H1 (cell line): ENCODE measurements at regions not wholly inside any gene's neighbourhood (a gene's known extent, or its start where the extent isn't known, plus 50 kb on each side); places are given as distances from the start of the nearest gene placed in this dataset.
A peak's percentile ranks its signal among the peaks of the same experiment; 100 is the strongest.

Experiments used
- CTCF ChIA-PET: fragments of 300-600 bp; sonication (Branson Sonifier 250); formaldehyde crosslinking; loops from one replicate; lab custom pipeline; 2021; ENCODE audit not compliant: partially characterized antibody; lab: Charles Lee
- POLR2A ChIA-PET: fragments of 300-600 bp; sonication (Branson Sonifier 250); formaldehyde crosslinking; loops from one replicate; lab custom pipeline; 2021; ENCODE audit warnings: inconsistent platforms; ENCODE audit not compliant: partially characterized antibody; lab: Charles Lee
- DNase-seq, 2 experiments: peaks; one replicate each; pipeline versions ENCODE4 v3.0.0 to v3.0.0-alpha.2; 2010 to 2022; ENCODE audit warnings: low spot score in 2 of 2, low read depth in 1 of 2, mixed read lengths in 1 of 2
- FAIRE-seq: peaks from 2 replicates; lab custom pipeline; 2011; peaks lifted over from hg19 to GRCh38; lab: Jason Lieb, UNC
- H2AFZ ChIP-seq: 2 replicates; pipeline ENCODE4 v1.8.1; 2012; ENCODE audit warnings: low read length, inconsistent platforms
- H2AK5ac ChIP-seq: 2 replicates; pipeline ENCODE4 v1.6.1; 2013; ENCODE audit warnings: low read depth, low read length
- H2BK120ac ChIP-seq: replicated peaks from 2 replicates; pipeline ENCODE3; 2013; ENCODE audit warnings: low read depth, low read length, inconsistent platforms
- H2BK12ac ChIP-seq: 2 replicates; pipeline ENCODE4 v1.6.1; 2013; ENCODE audit warnings: low read depth, low read length
- H2BK15ac ChIP-seq: 2 replicates; pipeline ENCODE4 v1.6.1; 2013; ENCODE audit warnings: low read length
- H2BK20ac ChIP-seq: 2 replicates; pipeline ENCODE4 v1.6.1; 2013; ENCODE audit warnings: low read length
- H2BK5ac ChIP-seq: 2 replicates; pipeline ENCODE4 v1.6.1; 2013; ENCODE audit warnings: low read depth, low read length
- H3K14ac ChIP-seq: 2 replicates; pipeline ENCODE4 v1.6.1; 2013; ENCODE audit warnings: inconsistent platforms; ENCODE audit not compliant: insufficient read length
- H3K18ac ChIP-seq: 2 replicates; pipeline ENCODE4 v1.6.1; 2013; ENCODE audit warnings: low read length; ENCODE audit errors: extremely low read depth
- H3K23ac ChIP-seq: 2 replicates; pipeline ENCODE4 v1.6.1; 2013; ENCODE audit warnings: inconsistent platforms; ENCODE audit not compliant: insufficient read length
- H3K23me2 ChIP-seq: 2 replicates; pipeline ENCODE4 v1.6.1; 2013; ENCODE audit warnings: low read depth, low read length
- H3K27ac ChIP-seq: 2 replicates; pipeline ENCODE4 v1.6.1; 2011; ENCODE audit warnings: low read depth, low read length, inconsistent platforms
- H3K27me3 ChIP-seq, 4 experiments: replicated peaks in 1 of 4; 1 replicate in 1 of 4; 2 replicates in 3 of 4; pipeline versions ENCODE4 v1.6.1 to v1.8.1; 2011 to 2013; ENCODE audit warnings: low read length in 3 of 4, mild to moderate bottlenecking in 3 of 4, inconsistent platforms in 2 of 4, mixed read lengths in 2 of 4, moderate library complexity in 1 of 4; ENCODE audit not compliant: control insufficient read depth in 3 of 4, insufficient read depth in 3 of 4; ENCODE audit errors: extremely low read depth in 1 of 4
- H3K36me3 ChIP-seq, 4 experiments: 2 replicates each; pipeline versions ENCODE4 v1.6.1 to v1.8.1; 2011 to 2013; ENCODE audit warnings: mild to moderate bottlenecking in 4 of 4, low read length in 3 of 4, moderate library complexity in 2 of 4, control low read depth in 1 of 4, inconsistent platforms in 1 of 4; ENCODE audit not compliant: insufficient read depth in 4 of 4, control insufficient read depth in 2 of 4
- H3K4ac ChIP-seq: replicated peaks from 2 replicates; pipeline ENCODE3; 2013; ENCODE audit warnings: low read length, low read depth, mixed read lengths, inconsistent platforms; ENCODE audit not compliant: insufficient read length
- H3K4me1 ChIP-seq, 4 experiments: replicated peaks in 1 of 4; 1 replicate in 1 of 4; 2 replicates in 3 of 4; pipeline versions ENCODE4 v1.6.1 to v1.8.1; 2011 to 2013; ENCODE audit warnings: low read length in 3 of 4, inconsistent platforms in 2 of 4, mixed read lengths in 1 of 4; ENCODE audit not compliant: insufficient read depth in 4 of 4, control insufficient read depth in 3 of 4
- H3K4me2 ChIP-seq, 2 experiments: 2 replicates each; pipeline versions ENCODE4 v1.6.1 to v1.8.1; 2011 to 2013; ENCODE audit warnings: low read depth in 2 of 2, low read length in 2 of 2, control low read depth in 1 of 2, inconsistent platforms in 1 of 2, mild to moderate bottlenecking in 1 of 2; ENCODE audit not compliant: insufficient read depth in 1 of 2
- H3K4me3 ChIP-seq, 4 experiments: fragments of 200-600, 300-600 bp in 1 of 4; sonication (generic), shearing (Covaris generic), sonication (Bioruptor Twin) in 1 of 4; 2 replicates each; pipeline versions ENCODE4 v1.5.1 to v1.8.1; 2011 to 2016; ENCODE audit warnings: low read length in 4 of 4, low read depth in 3 of 4, control low read depth in 2 of 4, inconsistent platforms in 2 of 4, mild to moderate bottlenecking in 2 of 4, mixed read lengths in 1 of 4, moderate library complexity in 1 of 4; ENCODE audit not compliant: insufficient read depth in 2 of 4; ENCODE audit errors: extremely low read depth in 1 of 4
- H3K56ac ChIP-seq: replicated peaks from 2 replicates; pipeline ENCODE3; 2013; ENCODE audit warnings: low read depth, mild to moderate bottlenecking, mixed read lengths, low read length, inconsistent platforms; ENCODE audit not compliant: insufficient read length
- H3K79me1 ChIP-seq: 2 replicates; pipeline ENCODE4 v1.6.1; 2013; ENCODE audit warnings: low read depth, low read length, control low read depth
- H3K79me2 ChIP-seq, 2 experiments: 2 replicates each; pipeline versions ENCODE4 v1.6.1 to v1.8.1; 2012 to 2013; ENCODE audit warnings: low read length in 2 of 2, mild to moderate bottlenecking in 2 of 2, inconsistent platforms in 1 of 2; ENCODE audit not compliant: insufficient read depth in 2 of 2, control insufficient read depth in 1 of 2
- H3K9ac ChIP-seq, 4 experiments: replicated peaks in 1 of 4; 1 replicate in 1 of 4; 2 replicates in 3 of 4; pipeline versions ENCODE4 v1.6.1 to v1.8.1; 2011 to 2013; ENCODE audit warnings: low read depth in 3 of 4, low read length in 3 of 4, control low read depth in 2 of 4, mild to moderate bottlenecking in 2 of 4, moderate library complexity in 2 of 4, inconsistent platforms in 1 of 4; ENCODE audit errors: extremely low read depth in 1 of 4
- H3K9me3 ChIP-seq, 2 experiments: 2 replicates each; pipeline versions ENCODE4 v1.6.1 to v1.8.1; 2012 to 2013; ENCODE audit warnings: mild to moderate bottlenecking in 2 of 2, moderate library complexity in 2 of 2, control low read depth in 1 of 2, inconsistent platforms in 1 of 2, low read depth in 1 of 2, low read length in 1 of 2, mixed read lengths in 1 of 2; ENCODE audit not compliant: insufficient read depth in 2 of 2
- H4K20me1 ChIP-seq, 2 experiments: replicated peaks in 1 of 2; 2 replicates each; pipeline versions ENCODE3 to v1.8.1; 2011 to 2013; ENCODE audit warnings: inconsistent platforms in 2 of 2, low read length in 2 of 2, mild to moderate bottlenecking in 1 of 2; ENCODE audit not compliant: insufficient read depth in 2 of 2, control insufficient read depth in 1 of 2
- H4K5ac ChIP-seq: 2 replicates; pipeline ENCODE4 v1.6.1; 2013; ENCODE audit warnings: low read length, low read depth, mixed read lengths, inconsistent platforms; ENCODE audit not compliant: insufficient read length
- H4K8ac ChIP-seq: 2 replicates; pipeline ENCODE4 v1.8.0; 2013; ENCODE audit warnings: mild to moderate bottlenecking, moderate library complexity, low read length, inconsistent platforms; ENCODE audit not compliant: insufficient read depth; ENCODE audit errors: extremely low read depth
- H4K91ac ChIP-seq: replicated peaks from 2 replicates; pipeline ENCODE3; 2013; ENCODE audit warnings: low read length, mixed read lengths, inconsistent platforms; ENCODE audit not compliant: insufficient read length
- ASH2L ChIP-seq: fragments of 200-600, 300-600 bp; sonication (generic); IDR thresholded peaks from one replicate; pipeline ENCODE4 v1.7.1; 2017; ENCODE audit warnings: low read length
- NRF1 ChIP-seq: IDR thresholded peaks from 2 replicates; pipeline ENCODE4 v1.6.1; 2011; ENCODE audit warnings: mild to moderate bottlenecking, low read depth, low read length, improper control_type of control experiment
- SUZ12 ChIP-seq: fragments of 200-600 bp; sonication (generic); IDR thresholded peaks from 2 replicates; pipeline ENCODE4 v1.6.1; 2012; ENCODE audit warnings: mild to moderate bottlenecking, inconsistent platforms, low read length, moderate library complexity, mixed read lengths
- WGBS, 2 experiments: shearing (Covaris generic) in 1 of 2; methylation state at CpG; one replicate each; pipeline versions ENCODE4 v1.1.6 to v1.1.7; 2013 to 2015; ENCODE audit warnings: low lambda C conversion rate in 2 of 2, mixed read lengths in 2 of 2, inconsistent platforms in 1 of 2, low coverage in 1 of 2, missing lambda C conversion rate in 1 of 2; ENCODE audit not compliant: insufficient replicate concordance in 2 of 2, insufficient coverage in 1 of 2, insufficient read length in 1 of 2; ENCODE audit errors: extremely low coverage in 1 of 2, missing lambda C conversion rate in 1 of 2; 5-methylcytosine and 5-hydroxymethylcytosine counted together
- TF ChIP-seq, protein P1 (sequence below): IDR thresholded peaks from 2 replicates; pipeline ENCODE4 v1.6.1; 2012; ENCODE audit warnings: inconsistent platforms

DNA sequence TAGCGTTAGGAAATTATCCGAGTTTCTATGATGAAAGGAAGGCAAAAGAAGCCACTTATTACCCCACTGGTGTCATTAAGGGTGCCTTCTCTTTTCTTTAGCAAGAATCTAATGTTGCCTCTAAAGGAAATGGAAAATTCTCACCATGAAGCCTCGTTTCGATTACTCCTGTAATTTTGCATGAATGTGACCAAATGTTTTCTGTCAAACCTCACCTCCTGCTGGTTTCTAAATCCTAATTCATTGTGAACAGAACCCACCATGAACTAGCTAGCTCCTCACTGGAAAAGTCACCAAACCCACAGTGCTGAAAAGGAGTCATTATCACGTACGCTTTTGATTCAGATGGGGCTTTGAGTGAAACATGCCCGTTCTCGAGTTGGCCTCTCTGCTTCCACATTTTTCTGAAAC lies 119.9 kb downstream of the COPS8 start:
- H2BK20ac ChIP-seq = peak overlapping the region; percentile 34; the same call in 1 of the 2 replicates
- H3K18ac ChIP-seq = 0 out of 2 replicates have a peak overlapping the region, but pooled peaks have one; percentile 43
- CTCF ChIA-PET = interaction anchor here (1.1 to 1.8 kb wide), 2 partner anchors 16 to 52 kb away, joined by 3 read pairs; no protein-coding TSS in a partner anchor
- no peak overlapping the region for H3K27ac ChIP-seq
- no peak overlapping the region for H2AK5ac ChIP-seq
- no peak overlapping the region for H3K4ac ChIP-seq
- H4K5ac ChIP-seq = no peak overlapping the region
- no peaks in the 10 kb centered on the region for H3K23me2 ChIP-seq
- peak overlapping the region; percentile 85; the same call in 1 of the 2 replicates for H2BK12ac ChIP-seq
- TF ChIP-seq NRF1 (no peak), ASH2L (no peak), SUZ12 (no peak)
- TF ChIP-seq, protein P1, sequence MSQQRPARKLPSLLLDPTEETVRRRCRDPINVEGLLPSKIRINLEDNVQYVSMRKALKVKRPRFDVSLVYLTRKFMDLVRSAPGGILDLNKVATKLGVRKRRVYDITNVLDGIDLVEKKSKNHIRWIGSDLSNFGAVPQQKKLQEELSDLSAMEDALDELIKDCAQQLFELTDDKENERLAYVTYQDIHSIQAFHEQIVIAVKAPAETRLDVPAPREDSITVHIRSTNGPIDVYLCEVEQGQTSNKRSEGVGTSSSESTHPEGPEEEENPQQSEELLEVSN = no peak
- DNase-seq (no peak), FAIRE-seq (no peak)
- 78% methylated on average over 8 of the region's 8 CpGs; no CpG with 5 or more reads in 1 of the 2 experiments for WGBS, 2 experiments
- H4K8ac ChIP-seq = no peak overlapping the region
- no peaks in the 10 kb centered on the region for H4K20me1 ChIP-seq
- no peak overlapping the region; the same call in 1 of the 2 replicates for H2BK5ac ChIP-seq
- H3K79me1 ChIP-seq = no peaks in the 10 kb centered on the region
- POLR2A ChIA-PET = interaction anchor here (1.3 to 1.7 kb wide), 2 partner anchors 12 to 85 kb away, joined by 3 to 6 read pairs; no protein-coding TSS in a partner anchor
- H3K36me3 ChIP-seq = no peaks in the 10 kb centered on the region
- peaks cover 2 to 18% (median 11%) of the 10 kb centered on the region in 4 experiments; a peak in 6 of 7 replicates for H3K4me1 ChIP-seq
- H2AFZ ChIP-seq = no peak overlapping the region
- no peaks in the 10 kb centered on the region for H3K79me2 ChIP-seq
- H3K4me2 ChIP-seq = no peak overlapping the region
- no peak overlapping the region for H3K9ac ChIP-seq
- no peak overlapping the region for H2BK15ac ChIP-seq
- no peak overlapping the region for H3K4me3 ChIP-seq
- no peak overlapping the region for H2BK120ac ChIP-seq
- H3K27me3 ChIP-seq = no peaks in the 10 kb centered on the region; a peak in 3 of 7 replicates
- no peak overlapping the region for H3K23ac ChIP-seq
- H4K91ac ChIP-seq = peak overlapping the region; percentile 49
- no peaks in the 10 kb centered on the region; a peak in 1 of 4 replicates for H3K9me3 ChIP-seq
- no peak overlapping the region for H3K56ac ChIP-seq
- H3K14ac ChIP-seq = no peak overlapping the region
